ENCODE measurements at regions not wholly inside any gene's neighbourhood (a gene's known extent, or its start where the extent isn't known, plus 50 kb on each side); places are given as distances from the start of the nearest gene placed in this dataset.

GRCh38 chr2:234339501-234339900 is 157.4 kb downstream of the ARL4C start:
- H3K27me3 ChIP-seq, result peaks cover 0 to 7% (median 0%) of the 10 kb centered on the region in 4 donors
- no peak overlapping the region for H3K4me3 ChIP-seq
- TF ChIP-seq EP300 (IDR thresholded peaks at IDR 0.05), result no peak
- TF ChIP-seq POLR2A (IDR thresholded peaks at IDR 0.05; ENCODE audit: low read depth), result no peak
- no peak for TF ChIP-seq POLR2AphosphoS5 (IDR thresholded peaks at IDR 0.05)
- TF ChIP-seq, protein P1, sequence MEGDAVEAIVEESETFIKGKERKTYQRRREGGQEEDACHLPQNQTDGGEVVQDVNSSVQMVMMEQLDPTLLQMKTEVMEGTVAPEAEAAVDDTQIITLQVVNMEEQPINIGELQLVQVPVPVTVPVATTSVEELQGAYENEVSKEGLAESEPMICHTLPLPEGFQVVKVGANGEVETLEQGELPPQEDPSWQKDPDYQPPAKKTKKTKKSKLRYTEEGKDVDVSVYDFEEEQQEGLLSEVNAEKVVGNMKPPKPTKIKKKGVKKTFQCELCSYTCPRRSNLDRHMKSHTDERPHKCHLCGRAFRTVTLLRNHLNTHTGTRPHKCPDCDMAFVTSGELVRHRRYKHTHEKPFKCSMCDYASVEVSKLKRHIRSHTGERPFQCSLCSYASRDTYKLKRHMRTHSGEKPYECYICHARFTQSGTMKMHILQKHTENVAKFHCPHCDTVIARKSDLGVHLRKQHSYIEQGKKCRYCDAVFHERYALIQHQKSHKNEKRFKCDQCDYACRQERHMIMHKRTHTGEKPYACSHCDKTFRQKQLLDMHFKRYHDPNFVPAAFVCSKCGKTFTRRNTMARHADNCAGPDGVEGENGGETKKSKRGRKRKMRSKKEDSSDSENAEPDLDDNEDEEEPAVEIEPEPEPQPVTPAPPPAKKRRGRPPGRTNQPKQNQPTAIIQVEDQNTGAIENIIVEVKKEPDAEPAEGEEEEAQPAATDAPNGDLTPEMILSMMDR (IDR thresholded peaks at IDR 0.05), result no peak
- no peaks in the 10 kb centered on the region for H3K36me3 ChIP-seq
- H3K9me3 ChIP-seq, result no peaks in the 10 kb centered on the region
- 88% methylated on average over 5 of the region's 5 CpGs for WGBS
- H3K27ac ChIP-seq (replicated peaks in 1 of 4), result no peak overlapping the region
- no peak for DNase-seq (ENCODE audit: extremely low spot score)
- intact Hi-C loops (cut with DNase I), result no loop called here
- H3K4me1 ChIP-seq, result peaks cover 4 to 12% (median 11%) of the 10 kb centered on the region in 4 donors

DNA sequence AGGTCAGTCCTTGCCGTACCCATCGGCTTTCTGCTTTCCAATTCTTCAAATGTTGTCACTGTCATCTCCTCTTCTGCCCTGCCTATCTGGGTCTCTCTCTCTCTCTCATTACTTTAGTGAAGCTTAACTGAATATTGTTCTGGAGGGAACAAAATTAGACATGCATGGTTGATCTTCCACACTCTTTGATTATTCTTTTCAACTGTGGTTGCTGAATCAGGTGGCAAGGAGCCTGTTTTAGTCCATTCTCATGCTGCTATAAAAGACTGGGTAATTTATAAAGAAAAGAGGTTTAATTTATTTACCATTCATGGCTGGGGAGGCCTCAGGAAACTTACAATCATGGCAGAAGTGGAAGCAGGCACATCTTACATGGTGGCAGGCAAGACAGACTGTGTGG is 157.9 kb downstream of the ARL4C start:
- Histone ChIP-seq H3K27ac (replicated peaks in 1 of 4) (no peak overlapping the region), H3K27me3 (peaks cover 0 to 7% (median 0%) of the 10 kb centered on the region in 4 donors), H3K9me3 (no peaks in the 10 kb centered on the region), H3K36me3 (no peaks in the 10 kb centered on the region), H3K4me3 (no peak overlapping the region), H3K4me1 (peaks cover 4 to 12% (median 11%) of the 10 kb centered on the region in 4 donors)
- 100% methylated on average over 2 of the region's 2 CpGs for WGBS
- DNase-seq (ENCODE audit: extremely low spot score), result no peak
- TF ChIP-seq POLR2A (IDR thresholded peaks at IDR 0.05; ENCODE audit: low read depth) (no peak), EP300 (IDR thresholded peaks at IDR 0.05) (no peak), POLR2AphosphoS5 (IDR thresholded peaks at IDR 0.05) (no peak)
- TF ChIP-seq, protein P1 (IDR thresholded peaks at IDR 0.05), result no peak
- intact Hi-C loops (cut with DNase I), result no loop called here

- Histone ChIP-seq H3K4me3 (no peak overlapping the region), H3K4me1 (peaks cover 4 to 11% (median 10%) of the 10 kb centered on the region in 4 donors), H3K27ac (replicated peaks in 1 of 4) (peak overlapping the region in 2 of 4 donors; percentile 7 to 13), H3K36me3 (no peaks in the 10 kb centered on the region), H3K27me3 (peaks cover 0 to 7% (median 0%) of the 10 kb centered on the region in 4 donors), H3K9me3 (no peaks in the 10 kb centered on the region)
- peak; percentile 58 for TF ChIP-seq EP300 (IDR thresholded peaks at IDR 0.05)
- TF ChIP-seq POLR2A (IDR thresholded peaks at IDR 0.05; ENCODE audit: low read depth), result no peak
- TF ChIP-seq POLR2AphosphoS5 (IDR thresholded peaks at IDR 0.05), result peak; percentile 53 to 67
- TF ChIP-seq, protein P1 (IDR thresholded peaks at IDR 0.05), result no peak
- 8% methylated on average over 15 of the region's 19 CpGs for WGBS
- intact Hi-C loops (cut with DNase I), result no loop called here
- peak; percentile 96 for DNase-seq (ENCODE audit: extremely low spot score)
These were observed 161.1 kb downstream of the ARL4C start for GRCh38 chr2:234335661-234336228.

GRCh38 chr2:234334756-234335155 is 162.1 kb downstream of the ARL4C start:
- TF ChIP-seq POLR2AphosphoS5 (IDR thresholded peaks at IDR 0.05) (no peak), EP300 (IDR thresholded peaks at IDR 0.05) (no peak), POLR2A (IDR thresholded peaks at IDR 0.05; ENCODE audit: low read depth) (no peak)
- TF ChIP-seq, protein P1 (IDR thresholded peaks at IDR 0.05), result no peak
- Histone ChIP-seq H3K4me1 (peaks cover 4 to 11% (median 10%) of the 10 kb centered on the region in 4 donors), H3K9me3 (no peaks in the 10 kb centered on the region), H3K27ac (replicated peaks in 1 of 4) (no peak overlapping the region), H3K27me3 (peaks cover 0 to 7% (median 0%) of the 10 kb centered on the region in 4 donors), H3K4me3 (no peak overlapping the region), H3K36me3 (no peaks in the 10 kb centered on the region)
- intact Hi-C loops (cut with DNase I), result no loop called here
- WGBS, result 81% methylated on average over 4 of the region's 4 CpGs
- DNase-seq (ENCODE audit: extremely low spot score), result no peak

- H3K27me3 ChIP-seq, result peaks cover 0 to 7% (median 0%) of the 10 kb centered on the region in 4 donors
- DNase-seq (ENCODE audit: extremely low spot score), result no peak
- intact Hi-C loops (cut with DNase I), result no loop called here
- H3K4me3 ChIP-seq, result no peak overlapping the region
- no peaks in the 10 kb centered on the region for H3K9me3 ChIP-seq
- no peak for TF ChIP-seq POLR2AphosphoS5 (IDR thresholded peaks at IDR 0.05)
- TF ChIP-seq EP300 (IDR thresholded peaks at IDR 0.05), result no peak
- TF ChIP-seq POLR2A (IDR thresholded peaks at IDR 0.05; ENCODE audit: low read depth), result no peak
- TF ChIP-seq, protein P1 (IDR thresholded peaks at IDR 0.05), result no peak
- H3K4me1 ChIP-seq, result peaks cover 4 to 11% (median 10%) of the 10 kb centered on the region in 4 donors
- H3K36me3 ChIP-seq, result no peaks in the 10 kb centered on the region
- 85% methylated on average over 3 of the region's 3 CpGs for WGBS
- H3K27ac ChIP-seq (replicated peaks in 1 of 4), result no peak overlapping the region
These were observed 162.7 kb downstream of the ARL4C start for GRCh38 chr2:234334151-234334550.

All from esophagus muscularis mucosa (tissue), 4 donors.